ENCODE measurements at regions not wholly inside any gene's neighbourhood (a gene's known extent, or its start where the extent isn't known, plus 50 kb on each side); places are given as distances from the start of the nearest gene placed in this dataset.
A peak's percentile ranks its signal among the peaks of the same experiment; 100 is the strongest.

DNA sequence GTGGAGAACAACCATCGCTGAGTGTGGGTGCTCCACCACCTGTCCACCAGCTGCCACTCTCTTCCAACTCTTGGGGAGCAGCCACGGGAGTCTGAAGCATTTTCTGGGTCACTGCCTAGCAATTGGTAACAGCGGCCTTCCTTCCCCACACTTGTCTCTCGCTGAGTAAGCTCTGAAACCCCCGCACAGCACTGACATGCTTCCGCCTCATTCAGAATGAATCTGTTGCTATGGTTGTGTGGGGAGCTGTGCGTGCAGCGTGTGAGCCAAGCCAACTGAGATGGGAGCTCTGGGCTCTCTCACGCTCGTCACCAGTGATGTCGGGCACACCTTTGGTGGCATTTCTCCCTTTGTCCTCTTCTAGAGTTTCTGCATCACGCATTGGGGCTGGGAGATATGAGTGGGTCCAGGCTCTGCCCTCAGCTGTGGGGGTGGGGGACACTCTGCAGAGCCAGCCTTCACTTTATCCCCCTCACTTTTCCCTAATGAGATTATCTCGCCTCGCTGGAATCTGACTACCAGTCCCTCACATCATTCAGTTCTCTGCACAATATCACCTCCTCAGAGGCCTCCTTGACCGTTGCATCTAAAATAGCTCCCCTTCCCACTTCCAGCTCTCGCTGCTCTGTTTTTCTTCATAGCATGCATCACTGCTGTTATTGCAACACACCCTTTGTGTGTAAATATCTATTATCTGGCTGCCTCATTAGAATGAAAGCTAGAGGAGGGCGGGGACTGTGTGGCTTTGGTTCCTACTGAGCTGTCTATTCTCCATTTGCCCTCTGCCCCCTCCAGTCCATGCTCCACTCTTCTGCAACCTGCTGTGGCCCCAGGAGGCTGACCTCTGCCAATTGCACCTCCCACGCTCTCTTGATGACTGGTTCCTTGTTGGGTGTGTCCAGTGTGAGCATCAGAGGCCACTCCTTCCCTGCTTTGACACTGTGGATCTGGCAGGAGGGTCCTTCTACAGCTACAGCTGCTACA lies 569.9 kb upstream of the CADM1 start:
- Histone ChIP-seq H4K91ac (ENCODE audit: low read depth, low read length, poor library complexity) (no peak overlapping the region), H2BK15ac (ENCODE audit: low read length) (no peak overlapping the region), H3K36me3 (replicated peaks in 1 of 2; ENCODE audit: control insufficient read depth in 2 of 2, insufficient read depth in 2 of 2, low read length in 2 of 2) (no peaks in the 10 kb centered on the region), H3K4me2 (ENCODE audit: insufficient read depth, low read length, poor library complexity, severe bottlenecking) (peak overlapping the region; percentile 58), H3K79me1 (ENCODE audit: low read depth, low read length) (no peaks in the 10 kb centered on the region), H3K9ac (ENCODE audit: low read depth, low read length, poor library complexity) (no peak overlapping the region), H3K18ac (ENCODE audit: low read length) (peak overlapping the region; percentile 48), H4K8ac (ENCODE audit: low read depth, low read length) (no peak overlapping the region), H2BK12ac (ENCODE audit: low read length) (no peak overlapping the region), H2BK120ac (ENCODE audit: low read depth, low read length) (no peak overlapping the region), H3K4ac (ENCODE audit: low read length) (no peak overlapping the region), H2AFZ (ENCODE audit: low read length) (no peak overlapping the region), H3K4me1 (ENCODE audit: control insufficient read depth in 2 of 2, insufficient read depth in 1 of 2, low read depth in 1 of 2, low read length in 2 of 2) (peaks cover 37 to 42% of the 10 kb centered on the region in 2 donors), H3K27ac (replicated peaks; ENCODE audit: low read length) (peak overlapping the region; percentile 93), H2BK5ac (ENCODE audit: low read length) (no peak overlapping the region), H2AK5ac (ENCODE audit: low read depth, low read length) (no peak overlapping the region), H3K14ac (ENCODE audit: low read length) (no peak overlapping the region), H3K9me3 (replicated peaks in 1 of 2; ENCODE audit: control insufficient read depth in 2 of 2, insufficient read depth in 1 of 2, low read depth in 1 of 2, low read length in 2 of 2) (no peaks in the 10 kb centered on the region), H3K4me3 (ENCODE audit: low read length in 2 of 2) (no peak overlapping the region), H3K27me3 (ENCODE audit: control insufficient read depth in 3 of 3, insufficient read depth in 3 of 3, low read depth in 1 of 3, low read length in 3 of 3) (peaks cover 0 to 6% (median 0%) of the 10 kb centered on the region in 3 experiments), H3K23ac (ENCODE audit: low read depth, low read length, poor library complexity) (no peak overlapping the region)
- DNase-seq (ENCODE audit: low spot score) = peak; percentile 76
- no CpG with 5 or more reads among the region's 18 CpGs for WGBS, 2 donors (ENCODE audit: extremely low coverage in 2 of 2, insufficient read length in 2 of 2, insufficient replicate concordance in 1 of 2)

GRCh38 chr11:116072601-116073410 lies 568.6 kb upstream of the CADM1 start:
- H3K4me1 ChIP-seq (ENCODE audit: control insufficient read depth in 2 of 2, insufficient read depth in 1 of 2, low read depth in 1 of 2, low read length in 2 of 2) = peaks cover 37 to 40% of the 10 kb centered on the region in 2 donors
- H3K27me3 ChIP-seq (ENCODE audit: control insufficient read depth in 3 of 3, insufficient read depth in 3 of 3, low read depth in 1 of 3, low read length in 3 of 3) = peaks cover 0 to 6% (median 0%) of the 10 kb centered on the region in 3 experiments
- no peak overlapping the region for H3K4me3 ChIP-seq (ENCODE audit: low read length in 2 of 2)
- peak overlapping the region; percentile 63 for H2BK12ac ChIP-seq (ENCODE audit: low read length)
- no peak overlapping the region for H2BK120ac ChIP-seq (ENCODE audit: low read depth, low read length)
- no peak overlapping the region for H2BK5ac ChIP-seq (ENCODE audit: low read length)
- peak; percentile 20 for DNase-seq (ENCODE audit: low spot score)
- H2AFZ ChIP-seq (ENCODE audit: low read length) = no peak overlapping the region
- no peak overlapping the region for H4K91ac ChIP-seq (ENCODE audit: low read depth, low read length, poor library complexity)
- H3K23ac ChIP-seq (ENCODE audit: low read depth, low read length, poor library complexity) = peak overlapping the region; percentile 28
- H3K27ac ChIP-seq (replicated peaks; ENCODE audit: low read length) = peak overlapping the region; percentile 93
- no CpG with 5 or more reads among the region's 16 CpGs for WGBS, 2 donors (ENCODE audit: extremely low coverage in 2 of 2, insufficient read length in 2 of 2, insufficient replicate concordance in 1 of 2)
- H3K18ac ChIP-seq (ENCODE audit: low read length) = peak overlapping the region; percentile 88
- H2BK15ac ChIP-seq (ENCODE audit: low read length) = peak overlapping the region; percentile 63
- H3K4ac ChIP-seq (ENCODE audit: low read length) = no peak overlapping the region
- no peaks in the 10 kb centered on the region for H3K36me3 ChIP-seq (replicated peaks in 1 of 2; ENCODE audit: control insufficient read depth in 2 of 2, insufficient read depth in 2 of 2, low read length in 2 of 2)
- no peaks in the 10 kb centered on the region for H3K79me1 ChIP-seq (ENCODE audit: low read depth, low read length)
- peak overlapping the region; percentile 35 for H3K4me2 ChIP-seq (ENCODE audit: insufficient read depth, low read length, poor library complexity, severe bottlenecking)
- peak overlapping the region; percentile 30 for H2AK5ac ChIP-seq (ENCODE audit: low read depth, low read length)
- no peak overlapping the region for H3K14ac ChIP-seq (ENCODE audit: low read length)
- H4K8ac ChIP-seq (ENCODE audit: low read depth, low read length) = no peak overlapping the region
- no peaks in the 10 kb centered on the region for H3K9me3 ChIP-seq (replicated peaks in 1 of 2; ENCODE audit: control insufficient read depth in 2 of 2, insufficient read depth in 1 of 2, low read depth in 1 of 2, low read length in 2 of 2)
- H3K9ac ChIP-seq (ENCODE audit: low read depth, low read length, poor library complexity) = no peak overlapping the region

DNA sequence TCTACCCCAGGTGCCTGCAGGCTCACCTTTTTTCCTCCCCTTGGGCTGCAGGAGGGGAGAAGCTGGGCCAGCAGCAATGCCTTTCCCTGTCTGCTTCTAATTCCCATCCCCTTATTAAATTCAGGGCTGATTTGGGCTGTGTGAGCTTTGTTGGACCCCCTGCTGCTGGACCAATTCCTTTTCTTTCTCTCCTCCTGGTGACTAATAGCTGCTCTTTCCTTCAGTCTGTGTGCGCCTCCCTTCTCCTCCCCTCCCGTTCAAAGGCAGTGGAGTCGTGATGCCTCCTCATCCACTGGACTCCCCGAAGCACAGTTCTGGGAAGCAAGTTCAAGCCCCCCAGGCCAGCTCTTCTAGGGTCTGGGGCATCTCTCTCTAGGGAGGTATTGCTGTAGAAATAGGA lies 567.9 kb upstream of the CADM1 start:
- Histone ChIP-seq H3K4me1 (ENCODE audit: control insufficient read depth in 2 of 2, insufficient read depth in 1 of 2, low read depth in 1 of 2, low read length in 2 of 2) (peaks cover 37 to 40% of the 10 kb centered on the region in 2 donors), H2BK15ac (ENCODE audit: low read length) (peak overlapping the region; percentile 63), H3K27me3 (ENCODE audit: control insufficient read depth in 3 of 3, insufficient read depth in 3 of 3, low read depth in 1 of 3, low read length in 3 of 3) (peaks cover 0 to 5% (median 0%) of the 10 kb centered on the region in 3 experiments), H3K4me2 (ENCODE audit: insufficient read depth, low read length, poor library complexity, severe bottlenecking) (peak overlapping the region; percentile 40), H2BK5ac (ENCODE audit: low read length) (no peak overlapping the region), H4K8ac (ENCODE audit: low read depth, low read length) (no peak overlapping the region), H3K79me1 (ENCODE audit: low read depth, low read length) (no peaks in the 10 kb centered on the region), H3K27ac (replicated peaks; ENCODE audit: low read length) (peak overlapping the region; percentile 44), H3K23ac (ENCODE audit: low read depth, low read length, poor library complexity) (no peak overlapping the region), H3K4me3 (ENCODE audit: low read length in 2 of 2) (no peak overlapping the region), H3K36me3 (replicated peaks in 1 of 2; ENCODE audit: control insufficient read depth in 2 of 2, insufficient read depth in 2 of 2, low read length in 2 of 2) (no peaks in the 10 kb centered on the region), H3K14ac (ENCODE audit: low read length) (no peak overlapping the region), H3K9ac (ENCODE audit: low read depth, low read length, poor library complexity) (no peak overlapping the region), H2AK5ac (ENCODE audit: low read depth, low read length) (peak overlapping the region; percentile 24), H3K18ac (ENCODE audit: low read length) (peak overlapping the region; percentile 88), H4K91ac (ENCODE audit: low read depth, low read length, poor library complexity) (no peak overlapping the region), H3K4ac (ENCODE audit: low read length) (no peak overlapping the region), H2AFZ (ENCODE audit: low read length) (no peak overlapping the region), H2BK120ac (ENCODE audit: low read depth, low read length) (no peak overlapping the region), H3K9me3 (replicated peaks in 1 of 2; ENCODE audit: control insufficient read depth in 2 of 2, insufficient read depth in 1 of 2, low read depth in 1 of 2, low read length in 2 of 2) (no peaks in the 10 kb centered on the region), H2BK12ac (ENCODE audit: low read length) (peak overlapping the region; percentile 2)
- peak; percentile 51 for DNase-seq (ENCODE audit: low spot score)
- WGBS, 2 donors (ENCODE audit: extremely low coverage in 2 of 2, insufficient read length in 2 of 2, insufficient replicate concordance in 1 of 2) = no CpG with 5 or more reads among the region's 4 CpGs

Data from neuronal stem cell (in vitro differentiated cells).